SK-N-MC (cell line): ENCODE measurements at regions not wholly inside any gene's neighbourhood (a gene's known extent, or its start where the extent isn't known, plus 50 kb on each side); places are given as distances from the start of the nearest gene placed in this dataset.

ENCODE experiments used
- EZH2 ChIP-seq: fragments of 200-600 bp; sonication (generic); IDR thresholded peaks from one replicate; pipeline ENCODE4 v1.6.1; 2017; ENCODE audit warnings: antibody characterized with exemption
- FOXP2 ChIP-seq: optimal IDR thresholded peaks from 2 replicates; pipeline ENCODE3; 2011; ENCODE audit warnings: mild to moderate bottlenecking, moderate library complexity; ENCODE audit not compliant: insufficient read depth; ENCODE audit errors: extremely low read length, control extremely low read depth
- POLR2AphosphoS5 ChIP-seq: IDR thresholded peaks from 2 replicates; pipeline ENCODE4 v1.6.1; 2012; ENCODE audit warnings: mild to moderate bottlenecking, low read depth, low read length, borderline replicate concordance

DNA sequence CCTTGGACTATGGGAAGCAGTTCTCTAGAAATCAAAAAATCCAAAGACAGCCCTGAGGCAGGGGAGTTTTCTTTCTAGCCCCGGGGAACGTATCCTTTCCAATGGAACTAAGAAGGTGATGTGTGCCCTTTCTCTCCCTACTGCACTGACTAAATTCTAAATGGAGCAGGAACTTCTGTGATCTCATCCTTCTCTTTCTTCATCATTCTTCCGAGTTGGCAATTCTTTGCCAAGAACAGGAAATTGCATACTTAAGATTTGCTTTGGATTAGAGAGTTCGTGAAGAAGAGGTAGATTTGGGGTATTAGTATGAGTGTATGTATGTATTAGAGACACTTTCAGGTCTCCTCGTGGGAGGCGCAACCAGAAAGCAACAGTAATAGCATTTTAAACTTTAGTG is 178.0 kb upstream of the PIK3R1 start:
- TF ChIP-seq POLR2AphosphoS5 (no peak), EZH2 (no peak), FOXP2 (no peak)
